Tibial nerve (tissue), 3 donors: ENCODE measurements at regions not wholly inside any gene's neighbourhood (a gene's known extent, or its start where the extent isn't known, plus 50 kb on each side); places are given as distances from the start of the nearest gene placed in this dataset.

Source experiments
- CTCF ChIP-seq, 5 experiments: fragments of 200-600 bp in 3 of 5; fragments of 450-650 bp in 2 of 5; sonication (generic) in 3 of 5; IDR thresholded peaks; one replicate each; pipeline ENCODE4 v1.5.1; 2016 to 2019; ENCODE audit warnings: antibody characterized with exemption in 5 of 5, mild to moderate bottlenecking in 3 of 5, moderate library complexity in 2 of 5
- POLR2A ChIP-seq, 2 donors: fragments of 450-650 bp; IDR thresholded peaks; one replicate each; pipeline ENCODE4 v1.6.1; 2017; ENCODE audit warnings: antibody characterized with exemption in 2 of 2, mild to moderate bottlenecking in 2 of 2, moderate library complexity in 2 of 2

- TF ChIP-seq CTCF (IDR thresholded peaks at IDR 0.05) (no peak), POLR2A (IDR thresholded peaks at IDR 0.05) (no peak)
Observed at GRCh38 chr14:54213536-54213935, 183.3 kb upstream of the CDKN3 start.
